ENCODE measurements at regions not wholly inside any gene's neighbourhood (a gene's known extent, or its start where the extent isn't known, plus 50 kb on each side); places are given as distances from the start of the nearest gene placed in this dataset.

DNA sequence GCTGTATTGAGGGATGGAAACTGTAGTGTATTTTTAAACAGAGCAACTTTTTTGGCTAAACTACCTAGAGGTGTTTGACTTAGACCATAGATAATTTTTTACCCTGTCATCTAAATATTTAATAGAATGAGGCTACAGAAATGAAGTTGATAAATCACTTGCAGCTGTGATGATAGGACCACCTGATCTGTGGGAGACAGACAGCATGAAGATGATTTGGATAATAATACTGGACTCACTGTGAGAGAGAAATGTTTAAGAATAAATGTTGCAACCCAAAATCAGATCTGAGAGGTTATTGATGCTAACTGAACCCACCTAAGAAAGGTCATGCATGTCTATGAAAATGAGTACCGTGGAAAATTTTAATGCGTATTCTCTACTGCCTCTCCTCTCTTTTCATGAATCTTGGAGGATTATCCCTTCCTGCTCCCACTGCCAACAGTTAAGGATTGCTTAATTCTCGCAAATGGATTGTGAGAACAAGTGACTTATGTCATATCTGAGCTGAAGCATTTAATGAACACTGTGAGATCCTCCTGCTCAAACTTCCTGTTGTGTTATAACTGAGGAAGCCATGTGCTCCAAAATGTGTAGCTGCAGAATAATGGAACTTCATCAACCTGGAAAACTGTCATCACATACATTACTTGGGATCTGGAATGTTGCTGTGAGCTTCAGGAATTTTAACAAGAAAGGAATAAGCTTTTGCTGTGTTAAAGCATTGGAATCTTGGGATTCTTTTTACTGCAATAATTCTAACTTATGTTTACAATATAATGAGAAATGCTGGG lies 617.9 kb upstream of the CDH18 start:
- WGBS: 41% methylated on average over 3 of the region's 3 CpGs
- H3K36me3 ChIP-seq: no peaks in the 10 kb centered on the region
- no peak overlapping the region for H3K27ac ChIP-seq
- peaks cover 5% of the 10 kb centered on the region for H3K9me3 ChIP-seq
- no peaks in the 10 kb centered on the region for H3K27me3 ChIP-seq
- H3K4me1 ChIP-seq: no peaks in the 10 kb centered on the region
- H3K4me3 ChIP-seq: no peak overlapping the region
- DNase-seq (ENCODE audit: low spot score in 2 of 2): no peak
- TF ChIP-seq, protein P1, sequence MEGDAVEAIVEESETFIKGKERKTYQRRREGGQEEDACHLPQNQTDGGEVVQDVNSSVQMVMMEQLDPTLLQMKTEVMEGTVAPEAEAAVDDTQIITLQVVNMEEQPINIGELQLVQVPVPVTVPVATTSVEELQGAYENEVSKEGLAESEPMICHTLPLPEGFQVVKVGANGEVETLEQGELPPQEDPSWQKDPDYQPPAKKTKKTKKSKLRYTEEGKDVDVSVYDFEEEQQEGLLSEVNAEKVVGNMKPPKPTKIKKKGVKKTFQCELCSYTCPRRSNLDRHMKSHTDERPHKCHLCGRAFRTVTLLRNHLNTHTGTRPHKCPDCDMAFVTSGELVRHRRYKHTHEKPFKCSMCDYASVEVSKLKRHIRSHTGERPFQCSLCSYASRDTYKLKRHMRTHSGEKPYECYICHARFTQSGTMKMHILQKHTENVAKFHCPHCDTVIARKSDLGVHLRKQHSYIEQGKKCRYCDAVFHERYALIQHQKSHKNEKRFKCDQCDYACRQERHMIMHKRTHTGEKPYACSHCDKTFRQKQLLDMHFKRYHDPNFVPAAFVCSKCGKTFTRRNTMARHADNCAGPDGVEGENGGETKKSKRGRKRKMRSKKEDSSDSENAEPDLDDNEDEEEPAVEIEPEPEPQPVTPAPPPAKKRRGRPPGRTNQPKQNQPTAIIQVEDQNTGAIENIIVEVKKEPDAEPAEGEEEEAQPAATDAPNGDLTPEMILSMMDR (IDR thresholded peaks at IDR 0.05): no peak
- TF ChIP-seq POLR2A (IDR thresholded peaks at IDR 0.05) (no peak), EP300 (IDR thresholded peaks at IDR 0.05) (no peak), POLR2AphosphoS5 (IDR thresholded peaks at IDR 0.05) (no peak)

DNA sequence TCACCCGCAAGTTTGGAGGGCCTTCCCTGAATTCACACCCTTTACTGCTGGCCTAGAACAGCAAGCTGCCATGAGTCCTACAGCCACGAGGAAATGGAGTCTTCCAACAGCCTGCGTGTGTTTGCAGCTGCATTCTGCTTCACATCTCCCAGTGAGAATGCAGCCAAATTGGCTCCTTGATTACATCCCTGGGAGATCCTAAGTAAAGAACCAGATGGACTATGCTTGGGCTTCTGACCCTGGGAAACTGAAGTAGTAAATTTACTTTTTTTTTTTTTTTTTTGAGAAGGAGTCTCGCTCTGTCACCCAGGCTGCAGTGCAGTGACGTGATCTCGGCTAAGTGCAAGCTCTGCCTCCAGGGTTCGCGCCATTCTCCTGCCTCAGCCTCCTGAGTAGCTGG lies 617.0 kb upstream of the CDH18 start:
- Histone ChIP-seq H3K4me3 (no peak overlapping the region), H3K9me3 (peaks cover 5% of the 10 kb centered on the region), H3K27me3 (no peaks in the 10 kb centered on the region), H3K27ac (no peak overlapping the region), H3K36me3 (no peaks in the 10 kb centered on the region), H3K4me1 (no peaks in the 10 kb centered on the region)
- 75% methylated on average over 8 of the region's 8 CpGs for WGBS
- TF ChIP-seq POLR2A (IDR thresholded peaks at IDR 0.05) (no peak), POLR2AphosphoS5 (IDR thresholded peaks at IDR 0.05) (no peak), EP300 (IDR thresholded peaks at IDR 0.05) (no peak)
- TF ChIP-seq, protein P1 (IDR thresholded peaks at IDR 0.05): no peak
- DNase-seq (ENCODE audit: low spot score in 2 of 2): no peak

DNA sequence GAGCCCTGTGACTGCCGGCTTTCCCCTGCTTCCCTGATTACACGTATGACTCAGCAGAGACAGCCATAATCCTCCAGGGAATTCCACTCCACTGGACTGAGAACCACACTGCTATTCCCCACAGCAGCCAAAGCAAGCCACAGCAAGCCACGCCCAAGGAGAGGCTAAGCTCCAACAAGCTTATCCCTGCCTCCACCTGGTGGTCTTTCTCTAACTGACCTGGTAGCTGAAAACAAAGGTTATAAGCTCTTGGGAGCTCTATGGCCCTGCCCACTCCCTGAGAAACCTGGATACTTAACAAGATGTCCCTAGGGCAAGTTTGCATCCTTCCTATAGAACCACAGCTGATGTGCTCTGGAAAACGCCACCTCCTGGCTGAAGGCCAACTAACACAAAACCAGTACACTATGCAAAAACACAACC lies 613.7 kb upstream of the CDH18 start:
- no peaks in the 10 kb centered on the region for H3K36me3 ChIP-seq
- H3K9me3 ChIP-seq: peaks cover 5% of the 10 kb centered on the region
- H3K27ac ChIP-seq: no peak overlapping the region
- H3K27me3 ChIP-seq: no peaks in the 10 kb centered on the region
- H3K4me3 ChIP-seq: no peak overlapping the region
- WGBS: 69% methylated on average over 4 of the region's 4 CpGs
- H3K4me1 ChIP-seq: no peaks in the 10 kb centered on the region
- TF ChIP-seq EP300 (IDR thresholded peaks at IDR 0.05) (no peak), POLR2AphosphoS5 (IDR thresholded peaks at IDR 0.05) (no peak), POLR2A (IDR thresholded peaks at IDR 0.05) (no peak)
- TF ChIP-seq, protein P1 (IDR thresholded peaks at IDR 0.05): no peak
- no peak for DNase-seq (ENCODE audit: low spot score in 2 of 2)

DNA sequence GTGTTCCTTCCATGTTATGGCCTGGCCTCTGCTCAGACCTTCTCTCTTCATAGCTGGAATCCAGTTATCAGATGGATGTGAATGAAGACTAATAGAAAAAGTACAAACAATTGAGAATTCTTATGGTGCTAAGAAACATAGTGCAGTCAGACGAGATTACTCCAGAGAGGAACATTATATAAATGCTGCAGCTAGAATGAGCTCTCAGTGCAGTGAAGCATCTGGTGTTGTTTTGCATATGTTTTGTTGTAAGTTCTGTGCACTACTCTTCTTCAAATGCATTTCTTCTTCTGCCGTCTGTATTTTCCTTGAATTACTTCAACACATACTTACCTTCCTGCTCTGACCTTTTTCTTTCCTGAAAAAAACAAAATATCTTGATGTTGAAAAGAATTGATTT lies 602.4 kb upstream of the CDH18 start:
- Histone ChIP-seq H3K4me1 (no peaks in the 10 kb centered on the region), H3K27me3 (no peaks in the 10 kb centered on the region), H3K36me3 (no peaks in the 10 kb centered on the region), H3K27ac (no peak overlapping the region), H3K4me3 (no peak overlapping the region), H3K9me3 (no peaks in the 10 kb centered on the region)
- no peak for DNase-seq (ENCODE audit: low spot score in 2 of 2)
- no peak for TF ChIP-seq POLR2AphosphoS5 (IDR thresholded peaks at IDR 0.05)
- TF ChIP-seq POLR2A (IDR thresholded peaks at IDR 0.05): no peak
- TF ChIP-seq EP300 (IDR thresholded peaks at IDR 0.05): no peak
- TF ChIP-seq, protein P1 (IDR thresholded peaks at IDR 0.05): no peak
- WGBS: 63% methylated on average over 2 of the region's 2 CpGs

DNA sequence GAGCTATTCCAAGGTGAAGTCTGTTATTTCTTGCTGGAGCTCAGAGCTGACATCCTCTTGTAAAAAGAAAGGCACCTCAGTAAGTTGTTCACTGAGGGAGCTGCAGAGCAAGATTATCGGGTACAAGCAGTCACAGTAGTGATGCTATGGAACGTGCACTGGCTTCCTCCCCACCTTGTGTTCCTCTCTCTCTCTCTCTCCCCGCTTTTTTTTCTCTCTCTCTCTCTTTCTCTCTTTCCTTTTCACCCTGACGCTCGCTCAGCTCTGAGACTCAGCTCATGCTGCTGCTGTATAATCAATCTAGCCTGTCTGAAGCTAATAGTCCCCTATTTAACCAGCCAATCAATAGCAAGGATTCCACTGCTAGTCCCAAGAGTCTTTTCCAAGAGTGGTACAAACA lies 587.6 kb upstream of the CDH18 start:
- H3K4me3 ChIP-seq: no peak overlapping the region
- no peak overlapping the region for H3K27ac ChIP-seq
- no peak for DNase-seq (ENCODE audit: low spot score in 2 of 2)
- WGBS: 25% methylated on average over 5 of the region's 5 CpGs
- H3K27me3 ChIP-seq: no peaks in the 10 kb centered on the region
- H3K36me3 ChIP-seq: no peaks in the 10 kb centered on the region
- TF ChIP-seq, protein P1 (IDR thresholded peaks at IDR 0.05): no peak
- TF ChIP-seq EP300 (IDR thresholded peaks at IDR 0.05) (no peak), POLR2AphosphoS5 (IDR thresholded peaks at IDR 0.05) (no peak), POLR2A (IDR thresholded peaks at IDR 0.05) (no peak)
- H3K4me1 ChIP-seq: no peaks in the 10 kb centered on the region
- H3K9me3 ChIP-seq: no peaks in the 10 kb centered on the region

All from suprapubic skin (tissue), 4 donors.